WTC11 (cell line): ENCODE measurements at regions not wholly inside any gene's neighbourhood (a gene's known extent, or its start where the extent isn't known, plus 50 kb on each side); places are given as distances from the start of the nearest gene placed in this dataset.

Experiments used
- ATAC-seq: fragments of 200-7000 bp; cut with Tn5 transposase; 2 replicates; pipeline ENCODE4 v1.10.0; 2021; ENCODE audit warnings: mild to moderate bottlenecking, moderate library complexity
- CTCF ChIA-PET: fragments of 300-600 bp; sonication (Branson Sonifier 250); formaldehyde crosslinking; loops from one replicate; lab custom pipeline; 2021; ENCODE audit warnings: antibody characterized with exemption; lab: Charles Lee
- POLR2A ChIA-PET: fragments of 350-600 bp; sonication (Branson Sonifier 250); formaldehyde crosslinking; loops from one replicate; lab custom pipeline; 2021; ENCODE audit warnings: antibody characterized with exemption; lab: Charles Lee
- DNase-seq: peaks from one replicate; pipeline ENCODE4 v3.0.0; 2021; ENCODE audit warnings: low spot score
- H3K27ac Mint-ChIP-seq: 2 replicates; pipeline ENCODE4 v1.8.0; 2021; ENCODE audit warnings: mixed read lengths
- H3K27me3 Mint-ChIP-seq: 2 replicates; pipeline ENCODE4 v1.8.0; 2021; ENCODE audit warnings: low read depth, mild to moderate bottlenecking, moderate library complexity, mixed read lengths
- H3K36me3 Mint-ChIP-seq: 2 replicates; pipeline ENCODE4 v1.8.0; 2021; ENCODE audit warnings: mixed read lengths
- H3K4me1 Mint-ChIP-seq: 2 replicates; pipeline ENCODE4 v1.8.0; 2022; ENCODE audit warnings: mixed read lengths
- H3K4me3 Mint-ChIP-seq: 2 replicates; pipeline ENCODE4 v1.8.0; 2021; ENCODE audit warnings: mild to moderate bottlenecking, moderate library complexity, mixed read lengths
- H3K9me3 Mint-ChIP-seq: 2 replicates; pipeline ENCODE4 v1.8.0; 2021; ENCODE audit warnings: mixed read lengths
- AFF4 ChIP-seq: sonication (generic); formaldehyde crosslinking; IDR thresholded peaks from 2 replicates; pipeline ENCODE4 v1.8.1; 2023; ENCODE audit warnings: mild to moderate bottlenecking, missing genetic modification reagents, borderline replicate concordance
- ATF2 ChIP-seq: sonication (generic); formaldehyde crosslinking; IDR thresholded peaks from 2 replicates; pipeline ENCODE4 v1.8.1; 2022; ENCODE audit warnings: low read depth, missing genetic modification reagents, borderline replicate concordance
- CBFB ChIP-seq: sonication (generic); formaldehyde crosslinking; IDR thresholded peaks from 2 replicates; pipeline ENCODE4 v1.8.1; 2022; ENCODE audit warnings: mild to moderate bottlenecking, low read depth, missing genetic modification reagents
- E2F4 ChIP-seq: sonication (generic); formaldehyde crosslinking; IDR thresholded peaks from 2 replicates; pipeline ENCODE4 v1.8.1; 2022; ENCODE audit warnings: low read depth, mild to moderate bottlenecking, moderate library complexity, missing genetic modification reagents, borderline replicate concordance
- ELF4 ChIP-seq: sonication (generic); formaldehyde crosslinking; IDR thresholded peaks from 2 replicates; pipeline ENCODE4 v1.8.1; 2022; ENCODE audit warnings: low read depth, mild to moderate bottlenecking, moderate library complexity, missing genetic modification reagents
- JAZF1 ChIP-seq: fragments of 250-450 bp; sonication (Bioruptor Pico); IDR thresholded peaks from 2 replicates; pipeline ENCODE4 v1.9.0; 2021; ENCODE audit warnings: moderate library complexity, mild to moderate bottlenecking, inconsistent platforms
- MXD4 ChIP-seq: fragments of 250-450 bp; sonication (Bioruptor Pico); IDR thresholded peaks from 2 replicates; pipeline ENCODE4 v1.8.0; 2021; ENCODE audit warnings: mild to moderate bottlenecking, moderate library complexity, borderline replicate concordance
- NFE2L1 ChIP-seq: sonication (generic); formaldehyde crosslinking; IDR thresholded peaks from 2 replicates; pipeline ENCODE4 v1.8.1; 2023; ENCODE audit warnings: missing genetic modification reagents
- PRDM15 ChIP-seq: sonication (generic); formaldehyde crosslinking; IDR thresholded peaks from 2 replicates; pipeline ENCODE4 v1.8.0; 2022; ENCODE audit warnings: missing genetic modification reagents
- STAT6 ChIP-seq: sonication (generic); formaldehyde crosslinking; conservative IDR thresholded peaks from 2 replicates; pipeline ENCODE4 v1.8.1; 2023; ENCODE audit warnings: mild to moderate bottlenecking, low read depth, missing genetic modification reagents, moderate library complexity
- ZNF138 ChIP-seq: sonication (generic); formaldehyde crosslinking; conservative IDR thresholded peaks from 2 replicates; pipeline ENCODE4 v1.8.1; 2022; ENCODE audit warnings: mild to moderate bottlenecking, moderate library complexity, missing genetic modification reagents
- ZNF219 ChIP-seq: sonication (generic); formaldehyde crosslinking; IDR thresholded peaks from 2 replicates; pipeline ENCODE4 v1.8.0; 2023; ENCODE audit warnings: missing genetic modification reagents, mild to moderate bottlenecking, borderline replicate concordance

- no peaks in the 10 kb centered on the region; the same call in 1 of the 2 replicates for H3K27me3 Mint-ChIP-seq
- no peak for DNase-seq
- ChIA-PET CTCF (no interaction called here), POLR2A (interaction anchor here (0.5 kb wide), 1 partner anchor 11 kb away, joined by 4 read pairs; no protein-coding TSS in a partner anchor)
- no peak overlapping the region for H3K27ac Mint-ChIP-seq
- peaks cover 5% of the 10 kb centered on the region for H3K36me3 Mint-ChIP-seq
- peaks cover under 1% of the 10 kb centered on the region for H3K4me1 Mint-ChIP-seq
- ATAC-seq: no peak
- TF ChIP-seq ELF4 (CRISPR knock-in tag) (no peak), JAZF1 (CRISPR knock-in tag) (no peak), STAT6 (CRISPR knock-in tag) (no peak), PRDM15 (CRISPR knock-in tag) (no peak), NFE2L1 (CRISPR knock-in tag) (no peak), ZNF219 (CRISPR knock-in tag) (no peak), CBFB (CRISPR knock-in tag) (no peak), ATF2 (CRISPR knock-in tag) (no peak), ZNF138 (CRISPR knock-in tag) (no peak), MXD4 (CRISPR knock-in tag) (no peak), AFF4 (CRISPR knock-in tag) (no peak), E2F4 (CRISPR knock-in tag) (no peak)
- H3K4me3 Mint-ChIP-seq: no peak overlapping the region
- H3K9me3 Mint-ChIP-seq: peaks cover 11% of the 10 kb centered on the region
These were observed 84.1 kb upstream of the NCKAP5 start for GRCh38 chr2:133652398-133652797.
